ENCODE measurements at regions not wholly inside any gene's neighbourhood (a gene's known extent, or its start where the extent isn't known, plus 50 kb on each side); places are given as distances from the start of the nearest gene placed in this dataset.

GRCh38 chr4:135290136-135290535 lies 1088.5 kb upstream of the PABPC4L start:
- Histone ChIP-seq H3K4me1 (ENCODE audit: low read depth, poor library complexity, severe bottlenecking) (no peaks in the 10 kb centered on the region), H3K36me3 (ENCODE audit: insufficient read depth) (no peaks in the 10 kb centered on the region), H3K27me3 (ENCODE audit: insufficient read depth, low read depth) (no peaks in the 10 kb centered on the region), H3K9ac (no peak overlapping the region), H3K4me3 (IDR thresholded peaks at IDR 0.05; ENCODE audit: insufficient read depth, low read depth, low read length) (no peak overlapping the region), H4K20me1 (ENCODE audit: insufficient read depth) (no peaks in the 10 kb centered on the region), H3K27ac (no peak overlapping the region), H3K4me2 (no peak overlapping the region), H3K79me2 (ENCODE audit: insufficient read depth, low read depth) (no peaks in the 10 kb centered on the region), H2AFZ (ENCODE audit: low read depth) (no peak overlapping the region)
- TF ChIP-seq, protein P1, sequence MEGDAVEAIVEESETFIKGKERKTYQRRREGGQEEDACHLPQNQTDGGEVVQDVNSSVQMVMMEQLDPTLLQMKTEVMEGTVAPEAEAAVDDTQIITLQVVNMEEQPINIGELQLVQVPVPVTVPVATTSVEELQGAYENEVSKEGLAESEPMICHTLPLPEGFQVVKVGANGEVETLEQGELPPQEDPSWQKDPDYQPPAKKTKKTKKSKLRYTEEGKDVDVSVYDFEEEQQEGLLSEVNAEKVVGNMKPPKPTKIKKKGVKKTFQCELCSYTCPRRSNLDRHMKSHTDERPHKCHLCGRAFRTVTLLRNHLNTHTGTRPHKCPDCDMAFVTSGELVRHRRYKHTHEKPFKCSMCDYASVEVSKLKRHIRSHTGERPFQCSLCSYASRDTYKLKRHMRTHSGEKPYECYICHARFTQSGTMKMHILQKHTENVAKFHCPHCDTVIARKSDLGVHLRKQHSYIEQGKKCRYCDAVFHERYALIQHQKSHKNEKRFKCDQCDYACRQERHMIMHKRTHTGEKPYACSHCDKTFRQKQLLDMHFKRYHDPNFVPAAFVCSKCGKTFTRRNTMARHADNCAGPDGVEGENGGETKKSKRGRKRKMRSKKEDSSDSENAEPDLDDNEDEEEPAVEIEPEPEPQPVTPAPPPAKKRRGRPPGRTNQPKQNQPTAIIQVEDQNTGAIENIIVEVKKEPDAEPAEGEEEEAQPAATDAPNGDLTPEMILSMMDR (conservative IDR thresholded peaks at IDR 0.05; ENCODE audit: low read depth, low read length) = no peak

DNA sequence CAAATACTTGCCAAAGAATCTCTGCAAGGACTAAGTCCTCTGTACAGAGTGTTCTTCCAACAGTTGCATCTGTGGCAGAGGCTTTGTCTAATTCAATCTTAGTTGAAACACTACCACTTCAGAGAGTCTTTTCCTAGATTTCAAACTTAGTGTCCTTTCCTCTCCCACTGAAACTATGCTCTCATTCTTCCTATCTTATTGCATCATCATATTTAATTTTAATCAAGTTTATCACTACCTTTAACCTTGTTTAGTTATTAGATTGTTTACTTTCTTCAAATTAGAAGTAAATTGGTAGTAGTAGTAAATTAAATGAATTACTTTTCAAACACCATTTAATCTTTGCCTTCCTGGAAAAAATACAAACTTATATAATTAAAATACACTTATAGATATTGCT lies 1082.3 kb upstream of the PABPC4L start:
- Histone ChIP-seq H4K20me1 (ENCODE audit: insufficient read depth) (no peaks in the 10 kb centered on the region), H3K4me1 (ENCODE audit: low read depth, poor library complexity, severe bottlenecking) (no peaks in the 10 kb centered on the region), H2AFZ (ENCODE audit: low read depth) (no peak overlapping the region), H3K4me3 (IDR thresholded peaks at IDR 0.05; ENCODE audit: insufficient read depth, low read depth, low read length) (no peak overlapping the region), H3K4me2 (no peak overlapping the region), H3K36me3 (ENCODE audit: insufficient read depth) (no peaks in the 10 kb centered on the region), H3K79me2 (ENCODE audit: insufficient read depth, low read depth) (no peaks in the 10 kb centered on the region), H3K27ac (no peak overlapping the region), H3K9ac (no peak overlapping the region), H3K27me3 (ENCODE audit: insufficient read depth, low read depth) (no peaks in the 10 kb centered on the region)
- TF ChIP-seq, protein P1 (conservative IDR thresholded peaks at IDR 0.05; ENCODE audit: low read depth, low read length) = no peak

DNA sequence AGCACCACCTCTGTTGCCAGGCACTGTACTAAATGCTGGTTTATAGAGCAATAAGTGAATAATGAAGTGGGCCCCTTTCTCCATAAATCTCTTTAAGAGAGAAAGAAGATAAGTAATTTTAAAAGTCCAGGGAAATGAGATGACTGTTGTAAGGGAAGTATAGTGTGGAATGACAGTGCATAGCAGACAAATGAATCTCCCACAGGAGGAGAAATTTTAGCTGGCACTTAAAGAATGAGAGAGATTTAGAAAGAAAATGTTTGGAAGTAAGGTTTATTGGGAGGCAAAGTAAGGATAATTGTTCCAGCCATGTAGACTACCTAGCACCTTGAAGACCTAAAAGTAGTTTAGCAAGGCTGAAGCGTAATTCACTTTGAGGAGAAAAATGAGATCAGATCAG lies 1081.1 kb upstream of the PABPC4L start:
- H3K9ac ChIP-seq = no peak overlapping the region
- no peaks in the 10 kb centered on the region for H3K4me1 ChIP-seq (ENCODE audit: low read depth, poor library complexity, severe bottlenecking)
- H4K20me1 ChIP-seq (ENCODE audit: insufficient read depth) = no peaks in the 10 kb centered on the region
- H2AFZ ChIP-seq (ENCODE audit: low read depth) = no peak overlapping the region
- no peaks in the 10 kb centered on the region for H3K79me2 ChIP-seq (ENCODE audit: insufficient read depth, low read depth)
- no peak overlapping the region for H3K4me2 ChIP-seq
- no peak overlapping the region for H3K4me3 ChIP-seq (IDR thresholded peaks at IDR 0.05; ENCODE audit: insufficient read depth, low read depth, low read length)
- H3K27ac ChIP-seq = no peak overlapping the region
- no peaks in the 10 kb centered on the region for H3K36me3 ChIP-seq (ENCODE audit: insufficient read depth)
- no peaks in the 10 kb centered on the region for H3K27me3 ChIP-seq (ENCODE audit: insufficient read depth, low read depth)
- TF ChIP-seq, protein P1 (conservative IDR thresholded peaks at IDR 0.05; ENCODE audit: low read depth, low read length) = no peak

- Histone ChIP-seq H3K79me2 (ENCODE audit: insufficient read depth, low read depth) (no peaks in the 10 kb centered on the region), H3K4me2 (no peak overlapping the region), H3K36me3 (ENCODE audit: insufficient read depth) (no peaks in the 10 kb centered on the region), H4K20me1 (ENCODE audit: insufficient read depth) (no peaks in the 10 kb centered on the region), H3K4me1 (ENCODE audit: low read depth, poor library complexity, severe bottlenecking) (no peaks in the 10 kb centered on the region), H2AFZ (ENCODE audit: low read depth) (no peak overlapping the region), H3K9ac (no peak overlapping the region), H3K4me3 (IDR thresholded peaks at IDR 0.05; ENCODE audit: insufficient read depth, low read depth, low read length) (no peak overlapping the region), H3K27me3 (ENCODE audit: insufficient read depth, low read depth) (no peaks in the 10 kb centered on the region), H3K27ac (no peak overlapping the region)
- TF ChIP-seq, protein P1 (conservative IDR thresholded peaks at IDR 0.05; ENCODE audit: low read depth, low read length) = no peak
These were observed 1079.6 kb upstream of the PABPC4L start for GRCh38 chr4:135281230-135281629.

DNA sequence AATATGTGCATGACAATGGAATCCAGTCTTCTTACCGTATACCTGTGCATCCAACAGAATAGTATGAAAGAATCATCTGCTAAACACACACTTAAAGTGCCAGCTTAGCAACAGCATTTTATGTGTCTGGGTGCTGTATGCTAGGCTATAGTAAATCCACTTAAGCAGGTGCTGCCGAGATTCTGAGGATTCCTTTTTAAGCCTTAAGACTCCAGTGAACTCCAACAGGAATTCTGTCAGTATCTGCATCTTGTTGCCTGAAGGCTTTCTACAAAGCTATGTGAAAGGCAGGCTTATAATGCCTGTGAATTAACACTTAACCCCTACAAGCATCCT lies 1076.4 kb upstream of the PABPC4L start:
- no peaks in the 10 kb centered on the region for H3K36me3 ChIP-seq (ENCODE audit: insufficient read depth)
- H4K20me1 ChIP-seq (ENCODE audit: insufficient read depth) = no peaks in the 10 kb centered on the region
- no peak overlapping the region for H2AFZ ChIP-seq (ENCODE audit: low read depth)
- no peak overlapping the region for H3K27ac ChIP-seq
- TF ChIP-seq, protein P1 (conservative IDR thresholded peaks at IDR 0.05; ENCODE audit: low read depth, low read length) = no peak
- no peaks in the 10 kb centered on the region for H3K79me2 ChIP-seq (ENCODE audit: insufficient read depth, low read depth)
- no peaks in the 10 kb centered on the region for H3K4me1 ChIP-seq (ENCODE audit: low read depth, poor library complexity, severe bottlenecking)
- no peaks in the 10 kb centered on the region for H3K27me3 ChIP-seq (ENCODE audit: insufficient read depth, low read depth)
- no peak overlapping the region for H3K4me2 ChIP-seq
- no peak overlapping the region for H3K9ac ChIP-seq
- no peak overlapping the region for H3K4me3 ChIP-seq (IDR thresholded peaks at IDR 0.05; ENCODE audit: insufficient read depth, low read depth, low read length)
